HG02981 (cell line): ENCODE measurements at regions not wholly inside any gene's neighbourhood (a gene's known extent, or its start where the extent isn't known, plus 50 kb on each side); places are given as distances from the start of the nearest gene placed in this dataset.
"Not testable (repeated sequence)": the region's sequence is repeated elsewhere in the genome, so short reads cannot be mapped to it uniquely, and the experiment has no call there.

Experiments used
- ATAC-seq: cut with Tn5 transposase; IDR thresholded peaks from one replicate; pipeline ENCODE4 v1.9.1; 2021; ENCODE audit warnings: mild to moderate bottlenecking, moderate library complexity; ENCODE audit not compliant: unreplicated experiment

GRCh38 chr10:59975918-59976317 lies 69.6 kb upstream of the CCDC6 start:
- ATAC-seq = not testable (repeated sequence)

GRCh38 chr10:59971915-59972314 lies 65.6 kb upstream of the CCDC6 start:
- no peak for ATAC-seq

GRCh38 chr10:59970396-59971368 lies 64.3 kb upstream of the CCDC6 start:
- peak; percentile 74 for ATAC-seq

- ATAC-seq = no peak
Observed at GRCh38 chr10:59968705-59969104, 62.3 kb upstream of the CCDC6 start.

- no peak for ATAC-seq
Observed at GRCh38 chr10:59967079-59967478, 60.7 kb upstream of the CCDC6 start.

GRCh38 chr10:59965899-59966650 lies 59.7 kb upstream of the CCDC6 start:
- ATAC-seq = no peak

GRCh38 chr10:59962756-59963155 lies 56.4 kb upstream of the CCDC6 start:
- ATAC-seq = no peak

- no peak for ATAC-seq
Observed at GRCh38 chr10:59960751-59961150, 54.4 kb upstream of the CCDC6 start.

GRCh38 chr10:59959504-59960018 lies 53.2 kb upstream of the CCDC6 start:
- ATAC-seq = no peak

GRCh38 chr10:59958882-59959281 lies 52.5 kb upstream of the CCDC6 start:
- no peak for ATAC-seq

- ATAC-seq = no peak
Observed at GRCh38 chr10:59957975-59958374, 51.6 kb upstream of the CCDC6 start.
